ENCODE measurements at regions not wholly inside any gene's neighbourhood (a gene's known extent, or its start where the extent isn't known, plus 50 kb on each side); places are given as distances from the start of the nearest gene placed in this dataset.
A peak's percentile ranks its signal among the peaks of the same experiment; 100 is the strongest.

DNA sequence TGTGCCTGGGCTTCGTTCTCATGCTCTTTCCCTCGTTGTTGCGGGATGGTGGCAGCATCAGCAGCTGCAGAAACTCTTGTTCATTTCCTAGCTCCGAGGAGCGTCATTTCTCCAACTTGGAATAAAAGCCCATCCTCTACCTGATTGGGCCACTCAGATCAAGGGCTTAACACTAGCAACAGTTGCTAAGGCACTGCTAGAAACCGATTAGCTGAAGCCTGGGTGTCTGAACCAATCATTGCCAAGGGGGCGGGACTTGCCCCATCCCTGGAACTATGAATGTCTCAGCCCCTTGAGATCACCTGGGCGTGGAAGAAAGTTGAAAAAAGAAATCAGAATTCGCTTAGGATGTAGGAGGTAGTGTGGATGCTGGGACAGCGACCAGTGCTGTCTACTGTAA lies 145.3 kb downstream of the FOXL1 start:
- DNase-seq (ENCODE audit: low read depth): no peak
- no peak overlapping the region for H3K4me3 ChIP-seq (ENCODE audit: low read length)
- TF ChIP-seq, protein P1, sequence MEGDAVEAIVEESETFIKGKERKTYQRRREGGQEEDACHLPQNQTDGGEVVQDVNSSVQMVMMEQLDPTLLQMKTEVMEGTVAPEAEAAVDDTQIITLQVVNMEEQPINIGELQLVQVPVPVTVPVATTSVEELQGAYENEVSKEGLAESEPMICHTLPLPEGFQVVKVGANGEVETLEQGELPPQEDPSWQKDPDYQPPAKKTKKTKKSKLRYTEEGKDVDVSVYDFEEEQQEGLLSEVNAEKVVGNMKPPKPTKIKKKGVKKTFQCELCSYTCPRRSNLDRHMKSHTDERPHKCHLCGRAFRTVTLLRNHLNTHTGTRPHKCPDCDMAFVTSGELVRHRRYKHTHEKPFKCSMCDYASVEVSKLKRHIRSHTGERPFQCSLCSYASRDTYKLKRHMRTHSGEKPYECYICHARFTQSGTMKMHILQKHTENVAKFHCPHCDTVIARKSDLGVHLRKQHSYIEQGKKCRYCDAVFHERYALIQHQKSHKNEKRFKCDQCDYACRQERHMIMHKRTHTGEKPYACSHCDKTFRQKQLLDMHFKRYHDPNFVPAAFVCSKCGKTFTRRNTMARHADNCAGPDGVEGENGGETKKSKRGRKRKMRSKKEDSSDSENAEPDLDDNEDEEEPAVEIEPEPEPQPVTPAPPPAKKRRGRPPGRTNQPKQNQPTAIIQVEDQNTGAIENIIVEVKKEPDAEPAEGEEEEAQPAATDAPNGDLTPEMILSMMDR (IDR thresholded peaks at IDR 0.05; ENCODE audit: insufficient read depth, low read depth, low read length, missing control alignments): no peak

DNA sequence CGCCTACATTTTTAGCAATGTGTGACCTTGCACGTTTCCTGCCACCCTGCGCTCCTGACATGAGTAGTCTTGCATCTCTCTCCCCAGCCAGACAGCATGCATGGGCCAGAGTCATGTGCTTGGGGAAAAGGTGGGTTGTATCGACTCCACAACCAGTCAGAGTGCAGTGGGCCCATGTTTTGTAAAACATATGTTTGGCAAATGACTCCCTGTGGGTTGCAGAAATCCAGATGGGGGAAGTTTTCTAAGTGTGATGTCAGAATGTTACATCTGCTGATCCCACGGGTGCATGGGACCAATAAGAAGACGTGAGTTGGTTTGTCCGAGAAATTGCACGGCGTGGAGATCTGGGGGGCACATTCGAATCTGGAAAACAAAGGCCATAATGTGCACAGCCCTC lies 147.1 kb downstream of the FOXL1 start:
- H3K4me3 ChIP-seq (ENCODE audit: low read length): no peak overlapping the region
- TF ChIP-seq, protein P1 (IDR thresholded peaks at IDR 0.05; ENCODE audit: insufficient read depth, low read depth, low read length, missing control alignments): no peak
- DNase-seq (ENCODE audit: low read depth): no peak

DNA sequence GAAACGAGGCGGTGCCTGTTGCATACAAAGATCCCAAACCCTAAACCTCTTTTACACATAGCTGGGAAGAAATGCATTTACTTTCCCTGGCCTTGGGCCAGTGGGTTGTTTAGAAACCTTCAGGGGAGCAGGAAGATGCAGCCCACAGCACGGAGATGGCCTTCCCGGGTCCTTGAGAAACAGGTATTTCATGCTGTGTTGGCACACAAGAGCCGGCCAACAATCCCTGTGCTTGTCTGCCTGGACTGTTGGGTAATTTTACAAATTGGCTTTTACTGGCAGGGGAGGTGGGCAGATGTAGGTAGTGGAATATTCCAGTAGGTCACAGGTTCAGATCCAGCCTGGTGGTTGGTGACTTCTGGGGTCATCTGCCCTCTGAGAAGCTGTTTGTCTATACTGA lies 148.0 kb downstream of the FOXL1 start:
- peak; percentile 39 for DNase-seq (ENCODE audit: low read depth)
- H3K4me3 ChIP-seq (ENCODE audit: low read length): no peak overlapping the region
- TF ChIP-seq, protein P1 (IDR thresholded peaks at IDR 0.05; ENCODE audit: insufficient read depth, low read depth, low read length, missing control alignments): no peak

DNA sequence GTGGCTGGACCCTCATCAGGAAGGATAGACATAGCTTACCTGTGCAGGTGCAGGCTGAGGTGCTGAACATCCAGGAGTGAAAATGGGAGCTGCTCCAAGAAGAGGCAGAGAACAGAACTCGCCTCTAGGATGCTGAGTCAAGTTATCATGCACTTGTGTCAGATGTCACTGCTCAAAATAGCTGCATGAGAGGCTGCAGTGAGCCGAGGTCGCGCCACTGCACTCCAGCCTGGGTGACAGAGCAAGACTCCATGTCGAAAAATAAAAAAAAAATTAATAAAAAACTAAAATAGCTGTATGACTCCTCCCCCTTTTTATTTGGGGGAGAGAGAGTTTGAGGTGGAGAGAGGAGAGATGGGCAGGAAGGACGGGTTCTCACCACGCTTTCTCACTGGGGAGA lies 148.8 kb downstream of the FOXL1 start:
- TF ChIP-seq, protein P1 (IDR thresholded peaks at IDR 0.05; ENCODE audit: insufficient read depth, low read depth, low read length, missing control alignments): no peak
- H3K4me3 ChIP-seq (ENCODE audit: low read length): no peak overlapping the region
- DNase-seq (ENCODE audit: low read depth): no peak

DNA sequence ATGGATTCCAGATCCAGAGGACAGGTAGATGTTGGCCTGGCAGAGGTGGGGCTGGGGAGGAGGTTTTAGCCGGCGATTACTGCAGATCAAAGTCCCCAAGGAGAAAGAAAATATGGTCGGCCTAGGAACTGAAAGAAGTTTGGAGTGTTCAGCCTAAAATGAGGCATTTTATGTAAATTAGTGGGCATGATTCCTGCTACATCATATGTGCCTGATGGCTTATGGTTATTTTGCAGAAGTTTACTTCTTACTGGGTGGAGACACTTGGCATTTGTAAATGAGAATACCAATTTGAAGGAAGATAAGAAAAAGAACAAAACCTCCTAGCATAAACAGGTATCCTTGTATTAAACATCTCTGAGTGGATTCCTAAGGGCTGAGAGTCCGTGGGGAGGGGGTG lies 149.3 kb downstream of the FOXL1 start:
- TF ChIP-seq, protein P1 (IDR thresholded peaks at IDR 0.05; ENCODE audit: insufficient read depth, low read depth, low read length, missing control alignments): no peak
- no peak overlapping the region for H3K4me3 ChIP-seq (ENCODE audit: low read length)
- DNase-seq (ENCODE audit: low read depth): no peak

DNA sequence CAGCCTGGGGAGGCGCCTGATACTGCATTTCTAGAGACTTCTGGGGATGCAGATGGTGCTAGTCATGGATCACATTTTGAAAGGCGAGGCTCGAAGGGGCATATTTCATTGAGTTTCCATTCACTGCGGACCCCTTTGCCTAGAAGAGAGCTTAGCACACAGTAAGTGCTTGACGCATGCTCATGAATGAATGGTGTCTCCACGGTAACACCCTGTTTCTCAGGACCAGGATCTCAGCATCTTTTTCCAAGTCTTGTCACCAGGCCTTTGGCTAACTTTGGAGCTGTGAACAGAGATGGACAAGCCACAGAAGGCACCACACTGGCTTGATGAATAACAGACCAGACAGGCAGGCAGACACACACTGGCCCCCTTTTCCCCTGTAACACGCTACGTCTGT lies 151.3 kb downstream of the FOXL1 start:
- TF ChIP-seq, protein P1 (IDR thresholded peaks at IDR 0.05; ENCODE audit: insufficient read depth, low read depth, low read length, missing control alignments): no peak
- no peak for DNase-seq (ENCODE audit: low read depth)
- H3K4me3 ChIP-seq (ENCODE audit: low read length): no peak overlapping the region

DNA sequence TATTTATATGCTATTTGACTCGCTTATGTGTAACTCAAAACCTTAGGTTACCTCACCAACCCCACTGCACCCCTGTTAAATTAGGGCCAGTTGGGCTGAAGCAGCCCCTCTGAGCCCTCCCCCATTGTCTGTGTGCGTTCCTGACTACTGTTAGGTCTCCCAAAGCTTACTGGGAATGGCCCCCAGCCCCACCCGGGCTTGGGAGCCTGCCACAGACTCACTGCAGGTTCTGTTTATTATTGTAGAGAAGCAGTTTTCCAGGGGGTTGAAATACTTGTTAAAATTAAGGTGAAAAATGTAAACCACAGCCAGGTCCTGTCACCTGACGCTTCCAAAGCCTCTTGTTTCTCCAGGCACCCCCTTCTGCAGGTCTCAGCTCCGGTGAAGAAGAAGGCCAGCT lies 151.7 kb downstream of the FOXL1 start:
- H3K4me3 ChIP-seq (ENCODE audit: low read length): no peak overlapping the region
- no peak for DNase-seq (ENCODE audit: low read depth)
- TF ChIP-seq, protein P1 (IDR thresholded peaks at IDR 0.05; ENCODE audit: insufficient read depth, low read depth, low read length, missing control alignments): no peak
